Right lobe of liver (tissue), 6 donors: ENCODE measurements at regions not wholly inside any gene's neighbourhood (a gene's known extent, or its start where the extent isn't known, plus 50 kb on each side); places are given as distances from the start of the nearest gene placed in this dataset.

Experiments
- ATAC-seq, 4 donors: fragments of 200-7000 bp; cut with Tn5 transposase; one replicate each; pipeline ENCODE4 v1.9.1; 2020; ENCODE audit warnings: mild to moderate bottlenecking in 4 of 4, moderate library complexity in 4 of 4
- DNase-seq, 3 donors: peaks; one replicate each; pipeline ENCODE4 v3.0.0-alpha.2; 2020
- H3K27ac ChIP-seq, 3 donors: fragments of 200-600 bp; one replicate each; pipeline ENCODE4 v1.8.0; 2022
- H3K27me3 ChIP-seq, 2 donors: fragments of 200-600 bp; one replicate each; pipeline ENCODE4 v1.8.0; 2022
- H3K36me3 ChIP-seq, 4 donors: fragments of 200-600 bp; sonication (generic) in 1 of 4; one replicate each; pipeline versions ENCODE4 v1.5.1 to v1.8.0; 2017 to 2022; ENCODE audit warnings: control low read depth in 1 of 4
- H3K4me1 ChIP-seq, 4 donors: fragments of 200-600 bp; sonication (generic) in 1 of 4; one replicate each; pipeline versions ENCODE4 v1.5.1 to v1.8.0; 2017 to 2022; ENCODE audit warnings: control low read depth in 1 of 4
- H3K4me3 ChIP-seq, 3 donors: fragments of 200-600 bp; one replicate each; pipeline ENCODE4 v1.8.0; 2022
- H3K9me3 ChIP-seq, 4 donors: fragments of 200-600 bp; sonication (generic) in 1 of 4; one replicate each; pipeline versions ENCODE4 v1.5.1 to v1.8.0; 2017 to 2022; ENCODE audit warnings: control low read depth in 1 of 4
- POLR2A ChIP-seq: fragments of 450-650 bp; IDR thresholded peaks from one replicate; pipeline ENCODE4 v1.6.1; 2017; ENCODE audit warnings: antibody characterized with exemption, mild to moderate bottlenecking
- WGBS: methylation state at CpG from one replicate; pipeline ENCODE4 v1.1.6; 2018; ENCODE audit warnings: low coverage, low lambda C conversion rate; ENCODE audit not compliant: insufficient coverage; ENCODE audit errors: missing lambda C conversion rate; 5-methylcytosine and 5-hydroxymethylcytosine counted together
- intact Hi-C, 2 donors: fragments of 100-400 bp; cut with DNase I; formaldehyde crosslinking; loops; one replicate each; pipeline versions ENCODE4 v1.11.2 to v1.14.1; 2022
- TF ChIP-seq, protein P1 (sequence below), 4 donors: fragments of 200-600 bp in 3 of 4; fragments of 450-650 bp in 1 of 4; IDR thresholded peaks; one replicate each; pipeline versions ENCODE4 v1.5.1 to v1.8.0; 2016 to 2022; ENCODE audit warnings: antibody characterized with exemption in 4 of 4, mild to moderate bottlenecking in 2 of 4
- donor health status: DM: no; HTN: yes; CAD: no.
- donor health status: DM: no; HTN: no; CAD: no.
- donor health status: DM: no; HTN: no; CAD: no.
- donor health status: DM: no; HTN: yes; CAD: no.
- donor health status: DM: no; HTN: yes; CAD: no.

DNA sequence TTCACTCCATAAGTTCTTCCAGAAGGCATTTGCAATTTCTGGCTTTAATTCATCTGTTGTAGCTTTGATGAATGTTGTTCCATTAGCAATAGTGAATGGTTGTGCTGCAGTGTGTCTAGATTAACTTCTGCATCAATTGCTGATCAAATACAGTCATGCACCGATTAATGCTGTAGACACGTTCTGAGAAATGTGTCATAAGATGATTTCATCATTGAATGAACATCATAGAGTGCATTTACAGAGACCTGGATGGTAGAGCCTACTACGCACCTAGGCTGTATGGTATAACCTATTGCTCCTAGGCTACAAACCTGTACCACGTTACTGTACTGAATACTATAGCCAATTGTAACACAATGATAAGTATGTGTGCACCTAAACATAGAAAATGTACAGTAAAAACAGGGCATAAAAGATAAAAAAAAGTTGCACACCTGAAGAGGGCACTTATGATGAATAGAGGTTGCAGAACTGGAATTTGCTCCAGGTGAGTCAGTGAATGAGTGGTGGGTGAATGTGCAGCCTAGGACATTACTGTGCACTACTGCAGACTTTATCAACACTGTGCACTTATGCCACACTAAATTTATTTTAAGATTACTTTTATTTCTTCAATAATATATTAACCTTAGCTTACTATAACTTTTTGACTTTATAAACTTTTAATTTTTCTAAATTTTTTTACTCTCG, 170.7 kb downstream of the HERPUD2 start:
- no peak for TF ChIP-seq POLR2A
- TF ChIP-seq, protein P1, sequence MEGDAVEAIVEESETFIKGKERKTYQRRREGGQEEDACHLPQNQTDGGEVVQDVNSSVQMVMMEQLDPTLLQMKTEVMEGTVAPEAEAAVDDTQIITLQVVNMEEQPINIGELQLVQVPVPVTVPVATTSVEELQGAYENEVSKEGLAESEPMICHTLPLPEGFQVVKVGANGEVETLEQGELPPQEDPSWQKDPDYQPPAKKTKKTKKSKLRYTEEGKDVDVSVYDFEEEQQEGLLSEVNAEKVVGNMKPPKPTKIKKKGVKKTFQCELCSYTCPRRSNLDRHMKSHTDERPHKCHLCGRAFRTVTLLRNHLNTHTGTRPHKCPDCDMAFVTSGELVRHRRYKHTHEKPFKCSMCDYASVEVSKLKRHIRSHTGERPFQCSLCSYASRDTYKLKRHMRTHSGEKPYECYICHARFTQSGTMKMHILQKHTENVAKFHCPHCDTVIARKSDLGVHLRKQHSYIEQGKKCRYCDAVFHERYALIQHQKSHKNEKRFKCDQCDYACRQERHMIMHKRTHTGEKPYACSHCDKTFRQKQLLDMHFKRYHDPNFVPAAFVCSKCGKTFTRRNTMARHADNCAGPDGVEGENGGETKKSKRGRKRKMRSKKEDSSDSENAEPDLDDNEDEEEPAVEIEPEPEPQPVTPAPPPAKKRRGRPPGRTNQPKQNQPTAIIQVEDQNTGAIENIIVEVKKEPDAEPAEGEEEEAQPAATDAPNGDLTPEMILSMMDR (IDR thresholded peaks at IDR 0.05) = no peak
- H3K4me3 ChIP-seq = no peak overlapping the region
- WGBS = 86% methylated on average over 5 of the region's 5 CpGs
- intact Hi-C loops = no loop called here
- peaks cover 0 to 17% (median 7%) of the 10 kb centered on the region in 4 donors for H3K4me1 ChIP-seq
- no peaks in the 10 kb centered on the region for H3K36me3 ChIP-seq
- DNase-seq (no peak), ATAC-seq (no peak)
- H3K27ac ChIP-seq = no peak overlapping the region
- H3K27me3 ChIP-seq = no peaks in the 10 kb centered on the region
- H3K9me3 ChIP-seq = no peaks in the 10 kb centered on the region

DNA sequence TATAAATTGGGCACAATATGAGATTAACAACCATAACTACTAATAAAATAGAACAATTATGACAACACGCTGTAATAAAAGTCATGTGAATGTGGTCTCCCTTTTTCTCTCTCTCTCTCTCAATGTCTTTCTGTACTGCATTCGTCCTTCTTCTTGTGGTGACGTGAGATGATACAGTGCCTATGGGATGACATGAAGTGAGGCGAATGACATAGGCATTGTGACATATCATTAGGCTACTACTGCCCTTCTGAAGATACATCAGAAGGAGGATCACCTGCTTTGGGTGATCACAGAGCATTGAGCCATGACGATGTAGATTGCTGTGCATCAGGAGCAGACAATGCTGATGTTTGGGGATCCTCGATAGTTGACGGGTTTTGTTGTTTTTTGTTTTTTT, 171.6 kb downstream of the HERPUD2 start:
- Histone ChIP-seq H3K27ac (no peak overlapping the region), H3K4me1 (peaks cover 0 to 8% (median 3%) of the 10 kb centered on the region in 4 donors), H3K27me3 (no peaks in the 10 kb centered on the region), H3K36me3 (no peaks in the 10 kb centered on the region), H3K9me3 (no peaks in the 10 kb centered on the region), H3K4me3 (no peak overlapping the region)
- DNase-seq = no peak
- ATAC-seq = no peak
- intact Hi-C loops = no loop called here
- 85% methylated on average over 7 of the region's 7 CpGs for WGBS
- TF ChIP-seq, protein P1 (IDR thresholded peaks at IDR 0.05) = no peak
- TF ChIP-seq POLR2A = no peak

DNA sequence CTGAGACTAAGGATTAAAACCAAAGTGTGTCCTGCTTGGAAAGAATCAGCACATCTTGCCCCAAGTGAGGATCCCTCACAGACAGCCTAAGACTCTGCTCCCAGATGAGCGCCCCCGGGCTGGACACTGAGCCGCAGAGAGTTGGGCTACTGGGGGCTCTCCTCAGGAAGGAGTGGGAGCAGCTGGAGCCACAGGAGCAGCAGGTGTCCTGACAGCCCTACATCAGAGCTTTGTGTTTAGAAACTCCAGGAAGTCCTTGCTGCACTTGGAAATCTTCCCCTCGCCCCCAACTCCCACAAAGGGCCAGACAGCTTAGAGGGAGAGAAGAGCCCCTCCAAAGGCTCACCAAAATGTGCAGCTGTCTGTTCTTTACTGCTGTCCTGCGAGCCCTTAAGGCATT, 172.2 kb downstream of the HERPUD2 start:
- no peaks in the 10 kb centered on the region for H3K9me3 ChIP-seq
- H3K27ac ChIP-seq = no peak overlapping the region
- H3K27me3 ChIP-seq = no peaks in the 10 kb centered on the region
- no peaks in the 10 kb centered on the region for H3K36me3 ChIP-seq
- intact Hi-C loops = no loop called here
- H3K4me1 ChIP-seq = peaks cover 0 to 3% (median under 1%) of the 10 kb centered on the region in 4 donors
- TF ChIP-seq, protein P1 (IDR thresholded peaks at IDR 0.05) = no peak
- TF ChIP-seq POLR2A = no peak
- no peak for DNase-seq
- WGBS = 79% methylated on average over 3 of the region's 5 CpGs
- no peak overlapping the region for H3K4me3 ChIP-seq
- ATAC-seq = no peak

DNA sequence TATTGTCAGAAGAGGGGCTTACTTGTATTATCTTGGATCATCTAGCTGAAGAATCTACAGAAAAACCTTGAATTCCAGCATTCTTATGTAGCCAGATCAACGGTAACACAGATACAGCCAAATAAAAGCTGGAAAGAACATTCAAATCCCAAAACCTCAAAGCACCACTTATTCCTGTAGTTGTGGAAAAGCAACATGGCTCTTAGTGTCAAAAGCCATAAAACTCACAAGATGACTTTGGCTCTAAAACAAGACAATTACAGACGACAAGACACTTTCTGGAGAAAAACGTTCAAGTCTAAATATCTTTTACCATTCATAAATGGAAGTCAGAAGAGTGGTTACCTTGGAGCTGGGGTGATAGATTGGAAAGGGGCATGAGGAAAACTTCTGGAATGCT, 173.0 kb downstream of the HERPUD2 start:
- no peaks in the 10 kb centered on the region for H3K9me3 ChIP-seq
- H3K4me3 ChIP-seq = no peak overlapping the region
- H3K27me3 ChIP-seq = no peaks in the 10 kb centered on the region
- DNase-seq (no peak), ATAC-seq (no peak)
- H3K27ac ChIP-seq = no peak overlapping the region
- H3K36me3 ChIP-seq = no peaks in the 10 kb centered on the region
- TF ChIP-seq POLR2A = no peak
- intact Hi-C loops = no loop called here
- 63% methylated on average over 3 of the region's 3 CpGs for WGBS
- H3K4me1 ChIP-seq = no peaks in the 10 kb centered on the region

DNA sequence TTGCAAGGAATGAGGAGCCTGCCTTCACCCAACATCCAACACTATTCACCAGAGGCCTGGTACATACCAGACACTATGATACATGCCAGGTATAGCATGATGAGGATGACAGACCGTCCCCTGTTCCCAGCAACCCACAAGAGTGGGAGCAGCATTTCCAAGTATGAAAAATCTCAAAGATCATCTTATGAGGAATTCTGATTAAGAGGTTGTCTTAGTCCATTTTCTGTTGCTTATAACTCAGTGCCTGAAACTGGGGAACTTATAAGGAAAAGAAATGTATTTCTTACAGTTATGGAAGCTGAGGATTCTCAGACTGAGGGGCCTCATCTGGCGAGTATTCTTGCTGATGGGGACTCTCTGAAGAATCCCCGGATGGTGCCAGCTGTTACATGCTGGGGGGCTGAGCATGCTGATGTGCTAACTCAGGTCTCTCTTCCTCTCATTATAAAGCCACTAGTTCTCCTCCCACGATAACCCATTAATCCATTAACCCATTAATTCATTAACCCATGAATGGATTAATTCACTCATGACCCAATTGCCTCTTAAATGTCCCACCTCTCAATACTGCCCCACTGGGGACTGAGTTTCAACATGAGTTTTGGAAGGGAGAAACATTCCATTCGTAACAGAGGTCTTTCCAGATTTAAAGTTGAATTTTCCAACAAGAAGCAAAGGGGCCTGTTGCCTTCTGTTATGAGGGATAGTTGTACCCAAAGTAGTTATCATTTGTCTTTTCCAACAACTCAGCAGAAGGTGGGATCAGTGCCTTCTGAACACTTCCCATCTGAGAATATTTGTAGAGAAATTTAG, 173.9 kb downstream of the HERPUD2 start:
- intact Hi-C loops = no loop called here
- TF ChIP-seq POLR2A = no peak
- TF ChIP-seq, protein P1 (IDR thresholded peaks at IDR 0.05) = no peak

More for the DNA sequence above, 173.9 kb downstream of the HERPUD2 start:
- Histone ChIP-seq H3K9me3 (no peaks in the 10 kb centered on the region), H3K36me3 (no peaks in the 10 kb centered on the region), H3K4me3 (no peak overlapping the region), H3K27me3 (no peaks in the 10 kb centered on the region), H3K4me1 (no peaks in the 10 kb centered on the region), H3K27ac (no peak overlapping the region)
- 53% methylated on average over 5 of the region's 5 CpGs for WGBS
- ATAC-seq (no peak), DNase-seq (no peak)
